Osteoblast (primary cell): ENCODE measurements at regions not wholly inside any gene's neighbourhood (a gene's known extent, or its start where the extent isn't known, plus 50 kb on each side); places are given as distances from the start of the nearest gene placed in this dataset.
"Not testable (repeated sequence)": the region's sequence is repeated elsewhere in the genome, so short reads cannot be mapped to it uniquely, and the experiment has no call there.

Source experiments
- DNase-seq: peaks from one replicate; pipeline ENCODE4 v3.0.0; 2011; ENCODE audit warnings: low spot score, mixed read lengths; ENCODE audit not compliant: insufficient read length; ENCODE audit errors: missing footprints
- H2AFZ ChIP-seq: 2 replicates; pipeline ENCODE4 v1.6.0; 2011; ENCODE audit warnings: mild to moderate bottlenecking, low read length
- H3K27ac ChIP-seq: 2 replicates; pipeline ENCODE4 v1.5.1; 2011; ENCODE audit warnings: mild to moderate bottlenecking, low read depth, low read length, moderate library complexity
- H3K27me3 ChIP-seq: 2 replicates; pipeline ENCODE4 v1.6.0; 2012; ENCODE audit warnings: mild to moderate bottlenecking, control low read depth, inconsistent platforms, low read length, moderate library complexity; ENCODE audit not compliant: insufficient read depth
- H3K36me3 ChIP-seq: 2 replicates; pipeline ENCODE4 v1.5.1; 2011; ENCODE audit warnings: mild to moderate bottlenecking, low read length, control low read depth, moderate library complexity; ENCODE audit not compliant: insufficient read depth
- H3K4me1 ChIP-seq: 2 replicates; pipeline ENCODE4 v1.5.1; 2011; ENCODE audit warnings: mild to moderate bottlenecking, low read length, control low read depth, moderate library complexity; ENCODE audit not compliant: insufficient read depth
- H3K4me2 ChIP-seq: 2 replicates; pipeline ENCODE4 v1.6.0; 2011; ENCODE audit warnings: mild to moderate bottlenecking, low read length; ENCODE audit not compliant: insufficient read depth
- H3K4me3 ChIP-seq: fragments of 200-600 bp; sonication (generic); 3 replicates; pipeline ENCODE4 v1.5.1; 2012; ENCODE audit warnings: mild to moderate bottlenecking, low read length, inconsistent platforms; ENCODE audit not compliant: insufficient read depth
- H3K79me2 ChIP-seq: 2 replicates; pipeline ENCODE4 v1.6.0; 2012; ENCODE audit warnings: mild to moderate bottlenecking, low read length, control low read depth, inconsistent platforms; ENCODE audit not compliant: insufficient read depth
- H3K9me3 ChIP-seq: 2 replicates; pipeline ENCODE4 v1.5.1; 2011; ENCODE audit warnings: low read depth, low read length, control low read depth
- H4K20me1 ChIP-seq: 2 replicates; pipeline ENCODE4 v1.6.0; 2012; ENCODE audit warnings: mild to moderate bottlenecking, low read length, control low read depth; ENCODE audit not compliant: insufficient read depth
- TF ChIP-seq, protein P1 (sequence below): IDR thresholded peaks from 2 replicates; pipeline ENCODE4 v1.5.1; 2011; ENCODE audit warnings: mild to moderate bottlenecking, low read depth, low read length, moderate library complexity; ENCODE audit errors: extremely low read depth

DNA sequence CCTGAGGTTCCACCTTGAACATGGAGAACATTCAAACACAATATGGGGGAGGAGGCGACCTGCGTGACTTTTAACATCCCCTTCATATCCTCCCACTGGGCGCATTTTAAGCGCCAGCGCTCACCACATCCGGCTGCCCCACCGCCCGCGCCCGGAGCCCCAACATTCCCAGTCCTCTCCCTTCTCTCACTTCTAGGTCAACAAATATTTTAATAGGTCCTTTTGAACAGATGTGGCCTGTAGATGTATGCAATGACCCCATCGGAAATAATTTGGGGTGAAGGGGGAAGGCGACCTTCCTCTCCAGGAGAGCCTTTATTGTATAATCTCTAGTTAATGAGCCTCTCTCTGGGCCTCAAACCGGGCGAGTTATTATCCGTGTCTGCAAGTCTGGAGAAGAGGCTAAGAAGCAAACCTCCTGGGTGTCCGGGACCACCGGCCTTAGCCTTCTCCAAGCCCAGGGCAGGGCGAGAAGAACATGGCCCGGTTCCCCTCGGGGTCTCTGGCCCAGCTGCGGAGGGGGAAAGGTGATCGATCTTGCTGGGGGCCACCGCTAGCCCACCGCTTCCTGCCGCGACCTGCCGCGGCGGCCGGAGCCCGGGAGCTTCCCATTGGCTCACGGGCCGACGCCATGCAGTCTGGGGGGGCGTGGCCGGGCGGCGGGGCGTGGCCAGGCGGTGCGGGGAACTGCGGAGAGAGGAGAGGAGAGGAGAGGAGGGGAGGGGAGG lies 83.2 kb upstream of the HMGA2 start:
- TF ChIP-seq, protein P1, sequence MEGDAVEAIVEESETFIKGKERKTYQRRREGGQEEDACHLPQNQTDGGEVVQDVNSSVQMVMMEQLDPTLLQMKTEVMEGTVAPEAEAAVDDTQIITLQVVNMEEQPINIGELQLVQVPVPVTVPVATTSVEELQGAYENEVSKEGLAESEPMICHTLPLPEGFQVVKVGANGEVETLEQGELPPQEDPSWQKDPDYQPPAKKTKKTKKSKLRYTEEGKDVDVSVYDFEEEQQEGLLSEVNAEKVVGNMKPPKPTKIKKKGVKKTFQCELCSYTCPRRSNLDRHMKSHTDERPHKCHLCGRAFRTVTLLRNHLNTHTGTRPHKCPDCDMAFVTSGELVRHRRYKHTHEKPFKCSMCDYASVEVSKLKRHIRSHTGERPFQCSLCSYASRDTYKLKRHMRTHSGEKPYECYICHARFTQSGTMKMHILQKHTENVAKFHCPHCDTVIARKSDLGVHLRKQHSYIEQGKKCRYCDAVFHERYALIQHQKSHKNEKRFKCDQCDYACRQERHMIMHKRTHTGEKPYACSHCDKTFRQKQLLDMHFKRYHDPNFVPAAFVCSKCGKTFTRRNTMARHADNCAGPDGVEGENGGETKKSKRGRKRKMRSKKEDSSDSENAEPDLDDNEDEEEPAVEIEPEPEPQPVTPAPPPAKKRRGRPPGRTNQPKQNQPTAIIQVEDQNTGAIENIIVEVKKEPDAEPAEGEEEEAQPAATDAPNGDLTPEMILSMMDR: no peak
- no peaks in the 10 kb centered on the region for H3K9me3 ChIP-seq
- no peaks in the 10 kb centered on the region for H3K79me2 ChIP-seq
- peak; percentile 99 for DNase-seq
- peak overlapping the region; percentile 86 for H3K4me2 ChIP-seq
- H4K20me1 ChIP-seq: no peaks in the 10 kb centered on the region
- peak overlapping the region; percentile 86 for H3K4me3 ChIP-seq
- no peaks in the 10 kb centered on the region for H3K27me3 ChIP-seq
- peaks cover 13% of the 10 kb centered on the region for H3K4me1 ChIP-seq
- peak overlapping the region; percentile 90 for H3K27ac ChIP-seq
- H2AFZ ChIP-seq: peak overlapping the region; percentile 88
- H3K36me3 ChIP-seq: no peaks in the 10 kb centered on the region

DNA sequence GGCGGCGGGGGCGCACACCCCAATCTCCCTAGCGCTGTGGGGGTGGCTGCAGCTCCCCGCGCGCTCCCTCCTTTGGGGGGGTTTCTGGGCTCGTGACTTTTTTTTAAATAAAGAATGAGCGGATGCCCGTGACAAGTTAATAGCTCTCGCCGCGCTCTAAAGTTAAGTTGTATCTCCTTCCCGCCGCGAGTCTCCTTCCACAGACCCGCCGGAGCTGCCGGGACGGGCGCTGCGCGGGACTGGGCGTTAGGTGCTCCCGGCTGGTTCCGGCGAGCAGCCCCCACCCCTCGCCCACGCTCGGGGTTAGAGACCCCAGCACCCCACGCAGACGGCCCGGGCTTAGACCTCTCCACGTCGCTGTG lies 82.6 kb upstream of the HMGA2 start:
- no peaks in the 10 kb centered on the region for H3K36me3 ChIP-seq
- H3K27ac ChIP-seq: peak overlapping the region; percentile 87
- peak overlapping the region; percentile 91 for H3K4me3 ChIP-seq

DNA sequence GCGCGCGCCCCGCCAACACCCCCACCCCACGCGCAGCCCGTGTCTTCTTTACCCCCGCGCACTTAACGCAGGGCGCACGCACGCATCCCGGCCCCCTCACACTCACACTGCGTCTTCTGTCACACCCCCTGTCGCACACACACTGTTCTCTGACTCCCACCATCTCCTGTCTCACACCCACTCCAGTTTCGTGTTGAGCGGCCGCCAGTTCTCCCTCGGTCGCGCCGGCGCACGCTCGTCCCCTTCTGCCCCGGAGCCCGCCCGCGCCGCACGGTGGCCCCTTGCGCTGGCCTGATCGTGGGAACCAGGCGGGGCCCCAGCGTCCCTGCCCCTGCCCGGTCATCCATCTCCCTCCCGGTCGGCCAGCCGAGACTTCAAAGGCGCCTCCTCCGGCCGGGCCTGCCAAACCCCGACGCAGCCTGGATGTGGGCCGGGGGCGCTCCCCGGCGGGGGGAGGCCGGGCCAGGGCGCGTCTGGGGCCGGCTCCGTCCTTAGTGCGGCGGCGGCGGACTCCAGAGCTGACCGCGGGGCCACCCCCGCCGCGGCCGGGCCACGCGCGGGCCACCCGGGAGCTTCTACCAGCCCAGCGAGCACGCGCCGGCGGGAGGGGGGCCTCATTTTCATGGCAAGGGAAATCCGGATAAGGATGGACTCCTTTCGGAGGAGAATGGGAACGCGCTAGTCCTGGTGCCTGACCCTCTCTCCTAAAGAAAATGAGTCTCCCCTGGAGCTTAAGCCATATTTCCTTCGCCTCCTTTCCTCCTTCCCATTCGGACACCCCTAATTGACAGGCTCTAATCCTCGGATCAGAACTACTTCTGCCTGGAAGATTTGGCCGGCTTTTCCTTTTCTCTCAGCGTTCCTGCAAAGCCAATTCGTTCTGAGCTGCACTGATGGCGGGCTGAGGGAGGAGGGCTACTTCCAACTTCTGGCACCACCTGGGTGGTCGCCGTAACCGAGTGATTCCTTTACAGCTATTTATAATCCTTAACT lies 82.0 kb upstream of the HMGA2 start:
- H4K20me1 ChIP-seq: no peaks in the 10 kb centered on the region

More for the DNA sequence above, 82.6 kb upstream of the HMGA2 start:
- Histone ChIP-seq H2AFZ (peak overlapping the region; percentile 81), H3K4me1 (peaks cover 13% of the 10 kb centered on the region), H3K27me3 (no peaks in the 10 kb centered on the region), H3K9me3 (no peaks in the 10 kb centered on the region), H3K4me2 (peak overlapping the region; percentile 96), H3K79me2 (no peaks in the 10 kb centered on the region), H4K20me1 (no peaks in the 10 kb centered on the region)
- TF ChIP-seq, protein P1: no peak
- DNase-seq: no peak

DNA sequence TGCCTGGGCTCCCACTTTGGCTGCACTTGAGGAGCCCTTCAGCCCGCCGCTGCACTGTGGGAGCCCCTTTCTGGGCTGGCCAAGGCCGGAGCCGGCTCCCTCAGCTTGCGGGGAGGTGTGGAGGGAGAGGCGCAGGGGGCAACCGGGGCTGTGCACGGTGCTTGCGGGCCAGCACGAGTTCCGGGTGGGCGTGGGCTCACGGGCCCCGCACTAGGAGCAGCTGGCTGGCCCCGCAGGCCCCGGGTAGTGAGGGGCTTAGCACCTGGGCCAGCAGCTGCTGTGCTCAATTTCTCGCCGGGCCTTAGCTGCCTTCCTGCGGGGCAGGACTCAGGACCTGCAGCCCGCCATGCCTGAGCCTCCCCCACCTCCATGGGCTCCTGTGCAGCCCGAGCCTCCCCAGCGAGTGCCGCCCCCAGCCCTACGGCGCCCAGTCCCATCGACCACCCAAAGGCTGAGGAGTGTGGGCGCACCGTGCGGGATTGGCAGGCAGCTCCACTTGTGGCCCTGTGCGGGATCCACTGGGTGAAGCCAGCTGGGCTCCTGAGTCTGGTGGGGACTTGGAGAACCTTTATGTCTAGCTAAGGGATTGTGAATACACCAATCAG lies 79.9 kb upstream of the HMGA2 start:
- H4K20me1 ChIP-seq, DNase-seq, H3K4me3 ChIP-seq, H3K27me3 ChIP-seq, H3K27ac ChIP-seq, H3K36me3 ChIP-seq, H3K79me2 ChIP-seq, H3K4me2 ChIP-seq, H2AFZ ChIP-seq, H3K9me3 ChIP-seq: not testable (repeated sequence)
- H3K4me1 ChIP-seq: peaks cover 13% of the 10 kb centered on the region

More for the DNA sequence above, 82.0 kb upstream of the HMGA2 start:
- Histone ChIP-seq H3K27me3 (no peaks in the 10 kb centered on the region), H2AFZ (peak overlapping the region; percentile 91), H3K27ac (peak overlapping the region; percentile 87), H3K4me1 (peaks cover 13% of the 10 kb centered on the region), H3K36me3 (no peaks in the 10 kb centered on the region), H3K4me3 (peak overlapping the region; percentile 91), H3K4me2 (peak overlapping the region; percentile 96), H3K79me2 (no peaks in the 10 kb centered on the region), H3K9me3 (no peaks in the 10 kb centered on the region)
- TF ChIP-seq, protein P1: no peak
- peak; percentile 97 for DNase-seq
